ENCODE measurements at regions not wholly inside any gene's neighbourhood (a gene's known extent, or its start where the extent isn't known, plus 50 kb on each side); places are given as distances from the start of the nearest gene placed in this dataset.

- TF ChIP-seq ZBTB33 (IDR thresholded peaks at IDR 0.05) (no peak), SMC3 (IDR thresholded peaks at IDR 0.05; ENCODE audit: borderline replicate concordance, low read length) (no peak), SP1 (IDR thresholded peaks at IDR 0.05; ENCODE audit: low read depth, low read length) (no peak), ZNF207 (IDR thresholded peaks at IDR 0.05; ENCODE audit: borderline replicate concordance) (no peak), ZBTB11 (CRISPR knock-in tag; IDR thresholded peaks at IDR 0.05) (no peak), POLR2A (IDR thresholded peaks at IDR 0.05; ENCODE audit: low read depth, low read length) (no peak), CTCF (IDR thresholded peaks at IDR 0.05 in 2 of 3, conservative IDR thresholded peaks at IDR 0.05 in 1 of 3; ENCODE audit: control insufficient read depth in 2 of 3, extremely low read depth in 1 of 3, insufficient read depth in 1 of 3, low read depth in 3 of 3, low read length in 3 of 3) (no peak), BHLHE40 (IDR thresholded peaks at IDR 0.05; ENCODE audit: borderline replicate concordance in 1 of 2, low read depth in 2 of 2, low read length in 1 of 2) (no peak), POLR2AphosphoS5 (IDR thresholded peaks at IDR 0.05; ENCODE audit: low read length) (no peak)
Measured at GRCh38 chr14:58746261-58746660, 108.5 kb downstream of the DACT1 start.

Measured in GM12878 (cell line).